ENCODE measurements at regions not wholly inside any gene's neighbourhood (a gene's known extent, or its start where the extent isn't known, plus 50 kb on each side); places are given as distances from the start of the nearest gene placed in this dataset.
"Not testable (repeated sequence)": the region's sequence is repeated elsewhere in the genome, so short reads cannot be mapped to it uniquely, and the experiment has no call there.

DNA sequence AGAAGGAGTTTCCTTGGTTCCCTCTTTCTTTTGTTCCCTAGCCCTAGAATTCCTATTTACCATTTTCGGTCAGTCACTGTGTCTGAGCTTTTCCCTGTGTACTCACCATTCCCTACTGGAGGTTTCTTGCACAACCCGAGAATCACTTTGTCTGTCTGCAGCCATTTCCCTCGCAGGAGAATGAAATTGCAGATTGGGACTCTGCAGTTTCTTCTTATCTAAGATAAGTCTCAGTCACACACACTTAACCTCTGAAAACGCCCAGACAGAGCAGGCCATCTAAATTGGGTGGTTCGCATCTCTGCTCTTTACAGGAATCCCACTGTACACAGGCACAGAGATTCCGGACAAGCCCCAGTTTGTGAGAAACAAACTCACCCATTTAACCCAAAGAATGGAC is 58.6 kb upstream of the CNTNAP2 start:
- no peak for DNase-seq

DNA sequence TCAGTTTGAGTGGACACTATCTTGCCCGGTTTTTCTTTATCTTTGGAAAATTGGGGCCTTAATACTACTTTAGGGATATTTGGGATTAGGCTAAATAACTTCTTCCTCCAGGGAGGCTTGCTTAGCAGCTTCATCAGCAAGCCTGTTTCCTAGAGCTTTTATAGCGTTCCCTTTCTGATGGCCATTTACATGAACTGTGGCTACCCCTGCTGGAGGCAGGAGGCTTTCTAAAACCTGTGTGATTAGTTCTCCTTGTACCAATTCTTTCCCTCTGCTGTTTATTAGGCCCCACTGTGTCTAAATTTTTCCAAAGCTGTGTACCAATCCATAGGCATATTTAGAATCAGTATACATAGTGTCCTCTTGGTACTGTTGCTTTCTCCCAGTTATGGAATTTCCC is 61.7 kb upstream of the CNTNAP2 start:
- no peak for DNase-seq

DNA sequence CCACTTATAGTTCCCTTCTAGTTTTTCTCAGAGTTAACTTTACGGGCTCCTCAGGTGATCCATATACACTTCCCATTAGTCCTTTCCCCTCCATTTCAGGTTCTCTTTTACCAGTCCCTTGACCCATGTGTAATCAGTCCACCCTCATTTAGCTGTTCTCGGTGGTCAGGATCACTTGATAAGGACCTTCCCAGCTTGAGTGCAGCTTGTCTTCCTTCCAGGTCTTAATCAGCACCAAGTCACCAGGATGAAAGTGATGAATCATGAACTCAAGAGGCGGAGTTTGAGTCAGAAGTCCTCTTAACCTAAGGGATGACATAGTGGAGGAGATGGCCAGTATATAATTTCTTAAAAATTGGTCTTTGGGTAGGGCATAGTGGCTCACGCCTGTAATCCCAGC is 63.1 kb upstream of the CNTNAP2 start:
- no peak for DNase-seq

DNA sequence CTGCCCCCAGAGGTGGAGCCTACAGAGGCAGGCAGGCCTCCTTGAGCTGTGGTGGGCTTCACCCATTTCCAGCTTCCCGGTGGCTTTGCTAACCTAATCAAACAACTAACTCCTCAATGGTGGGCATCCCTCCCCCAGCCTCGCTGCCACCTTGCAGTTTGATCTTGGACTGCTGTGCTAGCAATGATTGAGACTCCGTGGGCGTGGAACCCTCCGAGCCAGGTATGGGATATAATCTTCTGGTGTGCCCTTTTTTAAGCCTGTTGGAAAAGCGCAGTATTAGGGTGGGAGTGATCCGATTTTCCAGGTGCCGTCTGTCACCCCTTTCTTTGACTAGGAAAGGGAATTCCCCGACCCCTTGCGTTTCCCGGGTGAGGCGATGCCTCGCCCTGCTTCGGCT is 73.3 kb upstream of the CNTNAP2 start:
- not testable (repeated sequence) for DNase-seq

DNA sequence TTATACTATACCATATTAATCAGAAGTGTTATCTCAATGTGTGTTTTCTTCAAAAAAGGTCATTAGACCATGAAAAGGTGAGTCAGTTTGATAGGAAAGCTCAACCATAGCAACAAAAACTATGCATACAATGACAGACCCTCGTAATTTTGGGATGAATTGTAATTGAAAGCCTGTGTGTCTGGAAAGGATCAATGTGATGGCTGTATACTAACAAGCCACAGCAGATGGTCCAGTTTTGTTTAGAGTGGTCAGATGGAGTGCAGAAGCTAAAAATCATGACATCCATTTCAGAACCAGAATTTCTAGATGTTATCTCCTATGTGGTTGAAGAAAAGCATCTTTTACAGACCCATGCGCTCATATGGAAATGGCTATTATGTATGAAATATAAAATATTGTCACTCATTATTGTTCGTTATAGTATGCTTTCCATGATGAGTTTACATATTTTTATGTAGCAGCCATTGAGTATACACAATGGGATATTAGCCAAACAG is 88.3 kb upstream of the CNTNAP2 start:
- no peak for DNase-seq

DNA sequence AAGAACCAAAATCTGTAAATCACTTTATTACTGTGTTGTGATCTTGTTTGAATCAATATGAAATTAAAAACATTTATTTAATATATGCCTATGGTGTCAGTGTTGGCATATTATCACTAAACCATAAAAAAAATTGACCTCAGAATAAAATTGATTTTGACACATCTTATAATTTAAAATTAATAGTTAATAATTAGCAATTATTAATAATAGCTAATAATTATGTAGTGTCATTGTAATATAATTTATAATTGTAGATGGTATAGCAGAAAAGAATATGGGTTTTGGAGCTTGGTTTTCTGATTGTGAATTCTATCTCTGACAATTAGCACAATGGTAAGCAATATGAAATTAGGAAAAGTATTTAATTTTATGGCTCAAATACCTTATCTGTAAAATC is 89.4 kb upstream of the CNTNAP2 start:
- no peak for DNase-seq

DNA sequence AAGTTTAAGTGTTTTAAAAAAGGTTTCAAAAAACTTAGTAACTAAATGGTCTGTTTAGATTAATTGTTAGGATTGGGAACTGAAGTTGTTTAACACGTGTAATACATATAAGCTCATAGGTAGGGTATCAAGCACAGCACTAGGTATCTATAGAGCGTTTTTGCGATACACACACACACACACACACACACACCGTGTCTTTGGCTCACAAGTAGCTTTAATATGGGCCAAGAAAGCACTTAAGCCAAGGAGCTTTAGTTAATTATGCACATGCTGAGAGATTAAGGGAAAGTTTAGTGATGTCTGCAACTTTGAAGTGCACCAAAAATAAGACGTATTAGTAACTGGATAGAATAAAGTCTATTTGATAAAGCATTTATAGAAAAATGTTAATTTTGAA is 93.8 kb upstream of the CNTNAP2 start:
- DNase-seq, result no peak

DNA sequence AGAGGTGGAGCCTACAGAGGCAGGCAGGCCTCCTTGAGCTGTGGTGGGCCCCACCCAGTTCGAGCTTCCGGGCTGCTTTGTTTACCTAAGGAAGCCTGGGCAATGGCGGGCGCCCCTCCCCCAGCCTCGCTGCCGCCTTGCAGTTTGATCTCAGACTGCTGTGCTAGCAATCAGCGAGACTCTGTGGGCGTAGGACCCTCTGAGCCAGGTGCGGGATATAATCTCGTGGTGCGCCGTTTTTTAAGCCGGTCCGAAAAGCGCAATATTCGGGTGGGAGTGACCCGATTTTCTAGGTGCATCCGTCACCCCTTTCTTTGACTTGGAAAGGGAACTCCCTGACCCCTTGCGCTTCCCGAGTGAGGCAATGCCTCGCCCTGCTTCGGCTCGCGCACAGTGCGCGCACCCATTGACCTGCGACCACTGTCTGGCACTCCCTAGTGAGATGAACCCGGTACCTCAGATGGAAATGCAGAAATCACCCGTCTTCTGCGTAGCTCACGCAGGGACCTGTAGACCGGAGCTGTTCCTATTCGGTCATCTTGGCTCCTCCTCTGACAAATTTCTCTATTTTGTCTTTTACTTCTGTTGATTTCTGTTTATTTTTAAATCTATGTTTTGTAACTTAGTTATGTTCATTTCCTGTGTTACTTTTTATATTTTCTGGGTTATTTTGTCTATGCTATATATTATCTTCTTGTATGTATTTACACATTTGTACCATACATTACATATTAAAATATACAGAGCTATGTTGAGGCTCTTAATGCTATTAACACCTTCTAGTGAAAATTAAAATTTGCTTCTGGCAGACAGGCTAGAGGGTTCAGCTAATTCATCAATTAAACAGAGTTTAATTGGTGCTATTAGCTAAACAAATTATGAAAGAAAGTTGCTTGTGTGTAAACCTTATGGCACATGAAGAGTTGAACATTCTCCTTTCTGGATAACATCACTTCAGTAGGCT is 97.3 kb upstream of the CNTNAP2 start:
- DNase-seq, result not testable (repeated sequence)

DNA sequence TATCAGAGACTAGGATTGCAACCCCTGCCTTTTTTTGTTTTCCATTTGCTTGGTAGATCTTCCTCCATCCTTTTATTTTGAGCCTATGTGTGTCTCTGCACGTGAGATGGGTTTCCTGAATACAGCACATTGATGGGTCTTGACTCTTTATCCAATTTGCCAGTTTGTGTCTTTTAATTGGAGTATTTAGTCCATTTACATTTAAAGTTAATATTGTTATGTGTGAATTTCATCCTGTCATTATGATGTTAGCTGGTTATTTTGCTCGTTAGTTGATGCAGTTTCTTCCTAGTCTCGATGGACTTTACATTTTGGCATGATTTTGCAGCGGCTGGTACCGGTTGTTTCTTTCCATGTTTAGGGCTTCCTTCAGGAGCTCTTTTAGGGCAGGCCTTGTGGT is 99.2 kb upstream of the CNTNAP2 start:
- not testable (repeated sequence) for DNase-seq

DNA sequence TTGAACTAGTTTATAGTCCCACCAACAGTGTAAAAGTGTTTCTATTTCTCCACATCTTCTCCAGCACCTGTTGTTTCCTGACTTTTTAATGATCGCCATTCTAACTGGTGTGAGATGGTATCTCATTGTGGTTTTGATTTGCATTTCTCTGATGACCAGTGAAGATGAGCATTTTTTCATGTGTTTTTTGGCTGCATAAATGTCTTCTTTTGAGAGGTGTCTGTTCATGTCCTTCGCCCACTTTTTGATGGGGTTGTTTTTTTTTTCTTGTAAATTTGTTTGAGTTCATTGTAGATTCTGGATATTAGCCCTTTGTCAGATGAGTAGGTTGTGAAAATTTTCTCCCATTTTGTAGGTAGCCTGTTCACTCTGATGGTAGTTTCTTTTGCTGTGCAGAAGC is 102.4 kb upstream of the CNTNAP2 start:
- DNase-seq, result not testable (repeated sequence)

DNA sequence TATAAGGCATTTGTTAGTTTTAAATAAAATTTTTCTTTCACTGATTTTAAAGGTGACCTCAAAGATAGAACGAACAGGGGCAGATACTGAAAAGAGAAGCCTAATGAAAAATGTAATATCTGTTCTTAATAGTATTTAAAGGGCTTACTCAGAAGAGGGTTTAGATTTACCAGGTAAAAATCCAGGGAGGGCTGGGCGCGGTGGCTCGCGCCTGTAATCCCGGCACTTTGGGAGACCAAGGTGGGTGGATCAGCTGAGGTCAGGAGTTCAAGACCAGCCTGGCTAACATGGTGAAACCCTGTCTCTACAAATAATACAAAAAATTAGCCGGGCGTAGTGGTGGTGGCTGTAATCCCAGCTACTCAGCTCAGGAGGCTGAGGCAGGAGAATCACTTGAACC is 108.3 kb upstream of the CNTNAP2 start:
- no peak for DNase-seq

DNA sequence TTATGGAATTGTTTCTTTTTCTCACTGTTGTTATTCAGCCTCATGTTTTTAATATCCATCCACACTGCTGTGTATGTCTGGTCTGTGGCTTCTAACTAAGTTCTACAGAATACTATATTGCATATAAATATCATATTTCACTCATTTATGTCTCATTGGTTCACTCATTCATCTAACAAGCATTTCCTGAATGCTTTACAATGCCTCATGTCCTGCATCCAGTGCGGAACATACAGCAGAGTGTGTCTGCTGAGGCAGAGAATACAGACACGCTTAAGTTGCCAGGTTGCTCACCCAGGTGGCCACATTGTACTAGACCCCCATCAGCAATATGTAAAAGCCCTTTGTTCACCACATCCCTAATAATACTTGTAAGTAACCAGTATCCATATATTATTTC is 111.8 kb upstream of the CNTNAP2 start:
- DNase-seq, result no peak

DNA sequence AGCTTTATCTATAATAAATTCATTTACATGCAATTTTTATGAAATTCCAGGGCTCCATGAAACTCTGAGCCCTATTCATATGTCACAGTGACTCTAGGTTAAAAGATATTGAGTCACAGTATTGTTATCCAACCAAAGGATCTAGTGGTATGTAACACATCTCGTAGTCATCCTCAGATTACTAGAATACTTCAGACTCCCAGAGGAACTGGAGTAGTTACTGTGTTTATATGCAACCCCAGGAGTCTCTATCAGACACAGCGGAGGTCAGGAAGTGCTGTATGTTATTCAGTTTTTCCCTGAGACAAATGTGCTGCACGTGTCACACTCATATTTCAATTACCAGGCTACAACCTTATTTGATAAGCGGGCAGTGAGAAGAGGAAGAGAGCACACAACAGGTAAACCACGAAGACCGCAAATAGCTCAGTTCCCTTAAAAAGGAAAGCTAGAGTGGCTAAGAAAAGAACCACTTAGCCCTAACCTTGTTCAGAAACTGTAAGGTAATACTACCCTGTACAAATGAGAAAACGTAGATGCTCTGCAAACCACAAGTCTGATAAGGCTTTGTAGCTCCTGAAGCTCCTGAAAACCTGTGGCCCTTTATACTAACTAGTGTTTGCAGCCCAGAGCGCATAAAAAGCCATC is 114.0 kb upstream of the CNTNAP2 start:
- no peak for DNase-seq

DNA sequence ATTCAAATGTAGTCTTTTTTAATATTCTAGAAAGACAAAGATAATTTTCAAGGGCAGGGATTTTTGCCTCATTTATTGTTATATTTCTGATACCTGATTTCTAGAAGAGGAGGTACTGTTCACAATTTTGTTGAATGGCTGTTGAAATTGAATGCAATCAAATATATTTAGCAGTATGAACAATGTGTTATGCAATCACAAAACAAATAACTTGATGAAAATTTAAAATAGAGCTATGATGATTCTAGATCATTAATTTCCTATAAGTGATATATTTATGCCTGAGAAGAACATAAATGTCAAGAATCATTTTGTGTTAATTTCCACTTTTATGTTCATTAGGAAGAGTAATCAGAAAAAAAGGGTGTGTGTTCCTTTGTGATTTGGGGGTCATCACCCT is 114.6 kb upstream of the CNTNAP2 start:
- no peak for DNase-seq

DNA sequence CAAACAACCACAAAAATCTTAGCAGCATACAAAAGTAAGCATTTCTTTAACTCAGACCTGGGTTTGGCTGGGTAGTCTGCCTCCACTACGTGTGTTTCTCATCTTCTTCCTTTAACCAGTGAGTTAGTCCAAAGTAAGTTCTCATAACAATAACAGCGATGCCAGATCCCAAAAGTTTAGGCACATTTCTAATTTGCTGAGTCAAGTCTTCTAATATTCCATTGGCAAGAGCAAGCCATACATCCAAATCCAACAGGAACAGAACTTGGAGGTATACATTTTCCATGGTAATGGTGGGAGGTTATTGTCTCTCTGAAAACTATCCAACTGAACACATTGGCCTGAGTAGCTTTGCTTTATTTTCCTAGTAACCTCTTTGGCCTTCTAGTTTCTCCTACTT is 115.7 kb upstream of the CNTNAP2 start:
- no peak for DNase-seq

DNA sequence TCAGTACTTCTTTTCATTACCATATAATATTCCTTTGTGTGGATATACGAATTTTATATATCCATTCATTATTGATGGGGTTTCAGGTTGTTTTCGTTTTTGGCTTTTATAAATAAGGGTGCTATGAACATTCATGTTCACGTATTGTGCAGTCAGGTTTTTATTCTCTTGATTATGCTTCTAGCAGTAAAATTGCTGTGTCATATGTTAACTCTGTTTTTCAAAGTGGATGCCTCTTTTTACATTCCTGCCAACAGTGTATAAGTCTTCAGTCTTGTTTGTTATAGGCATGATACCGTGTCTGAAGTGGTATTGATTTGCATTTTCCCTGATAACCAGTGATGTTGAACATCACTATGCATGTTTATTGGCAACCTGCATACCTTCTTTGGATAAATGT is 127.1 kb upstream of the CNTNAP2 start:
- no peak for DNase-seq

DNA sequence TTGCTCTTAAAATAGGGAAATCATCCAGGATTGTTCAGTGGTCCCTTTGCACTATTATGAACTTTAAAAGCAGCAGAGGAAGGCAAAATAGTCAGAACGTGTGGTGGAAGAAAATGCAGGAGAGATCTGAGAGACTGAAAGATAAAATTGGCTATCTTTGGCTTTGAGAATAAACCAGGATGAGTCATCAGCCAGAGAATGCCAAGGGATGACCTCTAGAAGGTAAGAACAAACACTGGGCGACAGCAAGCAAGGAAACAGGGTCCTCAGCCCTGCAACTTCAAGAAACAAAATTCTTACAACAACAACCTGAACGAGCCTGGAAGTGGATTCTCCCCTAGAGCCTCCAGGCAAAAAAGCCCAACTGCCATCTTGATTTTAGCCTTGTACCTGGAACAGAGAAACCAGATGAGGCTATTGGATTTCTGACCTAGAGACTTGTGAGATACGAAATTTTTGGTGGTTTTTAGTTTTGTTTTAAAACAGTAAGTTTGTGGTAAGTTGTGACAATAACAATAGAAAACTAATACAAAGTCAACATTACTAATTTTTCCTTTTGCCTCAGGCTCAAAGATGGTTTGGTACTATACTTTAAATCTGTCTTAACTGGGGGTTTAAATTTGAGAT is 130.2 kb upstream of the CNTNAP2 start:
- DNase-seq, result no peak

DNA sequence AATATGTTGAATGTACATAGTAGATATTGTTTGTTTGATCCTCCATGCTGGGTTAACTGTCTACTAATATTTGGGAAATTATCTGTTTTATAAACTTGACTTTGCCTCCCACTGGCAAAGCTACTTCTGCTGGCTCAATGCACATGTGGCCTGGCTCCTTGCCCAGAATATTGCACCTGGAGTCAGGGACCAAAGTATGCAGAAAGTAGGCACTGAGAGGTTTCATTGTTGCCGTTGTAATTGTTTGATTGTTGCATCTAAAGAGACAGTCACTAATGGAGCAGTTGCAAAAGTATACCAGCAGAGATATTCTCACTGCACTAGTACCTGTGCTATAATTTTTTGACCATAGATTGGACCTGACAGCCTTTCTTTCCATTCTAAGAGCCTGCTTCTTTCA is 137.8 kb upstream of the CNTNAP2 start:
- peak; percentile 2 for DNase-seq

DNA sequence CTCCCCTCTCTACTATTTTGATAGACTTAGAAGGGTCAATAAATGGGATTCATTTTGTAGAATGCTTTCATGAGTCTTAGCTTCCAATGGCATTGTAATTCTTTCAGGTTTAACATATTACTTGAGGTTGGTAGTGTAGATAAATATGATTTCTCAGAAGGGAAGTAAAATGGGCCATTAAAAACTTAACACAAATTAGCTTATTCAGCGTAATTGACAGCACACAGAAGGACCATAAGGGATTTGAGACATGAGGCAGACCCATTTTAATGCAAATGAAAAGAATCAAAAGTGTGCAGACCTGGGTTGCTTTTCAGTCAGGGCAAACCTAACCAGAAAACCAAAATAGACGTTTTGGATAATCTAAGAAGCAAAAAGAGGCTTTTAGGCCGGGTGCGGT is 156.6 kb upstream of the CNTNAP2 start:
- DNase-seq, result no peak

DNA sequence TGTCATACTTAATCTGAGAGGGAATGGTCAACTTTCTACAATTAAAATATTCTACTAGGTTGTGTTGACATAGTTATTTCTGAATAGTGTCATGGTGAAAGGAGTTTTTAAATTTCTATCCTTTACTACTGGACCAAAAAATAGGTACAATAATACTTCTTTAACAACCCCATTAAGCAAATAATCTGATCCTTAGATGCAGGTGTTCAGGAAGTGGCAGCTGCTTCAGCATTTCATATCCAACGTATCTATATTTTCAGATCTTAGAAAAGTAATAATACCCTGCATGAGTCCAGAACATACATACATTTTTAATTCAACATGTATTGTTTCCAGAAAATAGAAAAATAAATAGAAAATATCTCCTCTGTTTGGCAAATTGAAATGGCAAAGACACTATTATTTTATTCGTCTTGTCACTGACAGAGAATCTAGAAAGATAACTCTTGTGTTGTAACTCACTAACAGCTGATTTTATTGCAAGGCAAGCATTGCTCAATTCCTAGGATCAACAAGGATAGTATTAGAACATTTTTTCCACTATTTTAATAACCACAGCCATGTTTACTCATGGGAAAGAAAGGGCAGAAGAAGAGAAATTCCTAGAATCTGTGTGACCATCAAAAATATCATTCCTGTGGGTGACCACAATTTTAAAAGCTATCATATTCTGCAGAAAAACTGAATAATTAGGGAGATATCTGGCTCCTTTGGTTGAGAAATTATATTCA is 159.3 kb upstream of the CNTNAP2 start:
- DNase-seq, result no peak

DNA sequence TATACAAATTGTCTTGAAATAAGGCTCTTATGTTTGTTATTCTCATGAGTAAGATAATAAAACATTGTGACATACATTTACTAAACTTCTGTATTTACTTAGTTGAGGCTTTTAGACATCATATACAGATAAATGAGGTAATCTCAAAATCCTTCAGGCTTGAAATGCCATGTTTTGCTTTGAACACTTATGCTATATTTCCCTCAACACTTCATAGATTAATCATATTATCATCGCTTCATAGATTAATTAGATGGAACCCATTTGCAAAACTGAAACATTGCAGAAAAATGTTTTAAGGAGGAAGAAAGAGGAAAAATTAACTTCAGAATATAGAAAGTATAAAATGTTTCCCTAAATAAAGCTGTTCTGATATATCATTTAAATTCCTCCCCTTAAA is 165.0 kb upstream of the CNTNAP2 start:
- DNase-seq, result no peak

DNA sequence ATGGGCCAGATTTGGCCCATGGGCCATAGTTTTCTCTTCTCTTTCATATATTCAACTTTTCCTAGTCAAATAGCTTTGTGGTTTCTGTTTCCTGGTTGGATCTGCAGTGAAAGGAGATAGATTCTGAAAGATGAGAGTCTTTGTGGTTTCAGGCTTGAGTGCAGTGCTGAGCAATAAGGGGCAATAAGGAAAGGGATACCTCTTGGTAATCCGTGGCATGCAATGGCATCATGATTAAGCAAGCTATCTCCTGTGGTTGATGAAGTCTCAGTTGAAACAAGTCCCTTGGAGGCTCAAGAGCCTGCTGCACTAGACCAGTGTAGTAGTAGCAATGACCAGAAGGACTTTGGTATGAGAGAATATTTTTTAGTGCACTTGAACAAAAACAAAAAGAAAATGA is 187.7 kb upstream of the CNTNAP2 start:
- no peak for DNase-seq

DNA sequence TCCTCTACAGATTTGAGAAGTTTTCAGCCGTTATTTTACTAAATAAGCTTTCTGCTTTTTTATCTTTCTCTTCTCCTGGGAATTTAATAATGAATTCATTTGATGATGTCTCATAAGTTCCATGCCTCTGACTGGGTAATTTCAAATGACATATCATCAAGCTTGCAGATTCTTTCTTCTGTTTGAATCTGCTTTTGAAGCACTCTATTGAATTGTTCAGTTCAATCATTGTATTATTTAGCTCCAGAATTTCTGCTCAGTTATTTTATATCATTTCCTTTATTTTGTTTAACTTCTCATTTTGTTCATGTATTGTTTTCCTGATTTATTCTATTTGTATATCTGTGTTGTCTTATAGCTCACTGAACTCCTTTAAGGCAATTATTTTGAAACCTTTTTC is 196.9 kb upstream of the CNTNAP2 start:
- DNase-seq, result no peak
